ENCODE measurements at regions not wholly inside any gene's neighbourhood (a gene's known extent, or its start where the extent isn't known, plus 50 kb on each side); places are given as distances from the start of the nearest gene placed in this dataset.
"Not testable (repeated sequence)": the region's sequence is repeated elsewhere in the genome, so short reads cannot be mapped to it uniquely, and the experiment has no call there.

- no peak overlapping the region for H3K27ac ChIP-seq
- TF ChIP-seq CTCF (conservative IDR thresholded peaks at IDR 0.05): no peak
Measured at GRCh38 chr5:66284588-66285342, 140.7 kb downstream of the SREK1 start.

DNA sequence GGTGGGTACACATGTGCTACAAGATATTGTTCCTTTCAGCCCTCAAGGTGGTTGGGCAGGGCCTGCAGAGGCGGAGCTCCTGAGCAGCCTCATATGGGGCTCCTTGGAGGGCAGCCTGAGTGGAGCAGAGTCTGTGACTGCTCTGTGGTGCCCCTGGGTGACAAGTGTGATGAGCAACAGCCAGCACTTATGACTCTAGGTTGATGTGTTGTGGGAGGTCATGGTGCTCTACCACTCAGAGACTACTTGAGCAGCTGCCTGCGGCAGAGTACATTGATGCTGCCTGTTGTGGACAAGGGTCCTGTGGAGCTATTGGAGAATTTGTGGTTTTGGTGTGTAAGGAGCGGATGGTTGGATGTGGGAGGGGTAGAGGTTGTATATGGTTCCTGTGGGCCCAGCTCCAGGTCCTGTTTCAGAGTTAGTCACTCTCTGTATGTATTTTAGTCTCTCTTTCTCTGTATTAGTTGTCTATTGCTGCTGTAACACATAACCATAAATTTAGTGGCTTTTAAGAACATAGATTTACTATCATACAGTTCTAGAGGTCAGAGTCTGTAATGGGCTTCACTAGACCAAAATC is 141.3 kb downstream of the SREK1 start:
- no peak for TF ChIP-seq CTCF (conservative IDR thresholded peaks at IDR 0.05)
- no peak overlapping the region for H3K27ac ChIP-seq

DNA sequence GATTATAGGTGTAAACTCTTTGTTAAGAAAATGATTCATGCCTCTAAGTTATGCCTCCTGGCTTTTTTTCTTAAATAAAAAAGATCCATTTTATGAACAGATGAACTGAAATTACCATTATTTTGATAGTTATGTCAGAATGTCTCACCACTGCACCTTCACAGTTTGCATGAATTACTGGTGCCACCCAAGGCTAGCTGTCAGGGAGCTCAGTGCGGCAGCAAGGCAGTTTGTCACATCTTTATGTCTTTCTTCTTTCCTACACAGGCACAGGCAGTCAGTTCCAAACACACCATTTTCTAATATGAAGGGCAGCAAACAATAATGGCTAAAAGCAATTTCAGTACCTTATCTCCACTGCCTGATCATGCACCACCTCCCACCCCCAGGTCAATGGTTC is 147.7 kb downstream of the SREK1 start:
- no peak for TF ChIP-seq CTCF (conservative IDR thresholded peaks at IDR 0.05)
- H3K27ac ChIP-seq: no peak overlapping the region

GRCh38 chr5:66293851-66294250 is 149.8 kb downstream of the SREK1 start:
- H3K27ac ChIP-seq: not testable (repeated sequence)

DNA sequence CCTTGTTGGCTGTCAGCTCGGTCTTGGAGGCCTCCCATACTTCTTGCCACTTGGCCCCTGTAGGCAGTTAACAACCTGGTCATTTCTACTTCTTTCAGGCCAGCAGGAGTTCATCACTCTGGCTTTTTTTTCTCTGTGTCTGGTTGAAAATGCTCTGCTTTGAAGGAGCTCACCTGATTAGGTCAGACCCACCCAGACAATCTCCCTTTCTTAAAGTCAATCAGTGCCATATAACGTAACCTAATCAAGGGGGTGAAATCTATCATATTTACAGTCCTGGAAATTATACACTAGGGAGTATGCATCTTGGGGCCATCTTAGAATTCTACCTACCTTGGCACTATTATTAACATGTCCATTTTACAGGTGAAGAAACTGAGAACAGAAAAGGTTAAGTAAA is 155.4 kb downstream of the SREK1 start:
- no peak overlapping the region for H3K27ac ChIP-seq
- no peak for TF ChIP-seq CTCF (conservative IDR thresholded peaks at IDR 0.05)

GRCh38 chr5:66302344-66302743 is 158.2 kb downstream of the SREK1 start:
- TF ChIP-seq CTCF (conservative IDR thresholded peaks at IDR 0.05): no peak
- H3K27ac ChIP-seq: no peak overlapping the region

- H3K27ac ChIP-seq: no peak overlapping the region
- TF ChIP-seq CTCF (conservative IDR thresholded peaks at IDR 0.05): peak; percentile 91
Measured at GRCh38 chr5:66306105-66306843, 162.2 kb downstream of the SREK1 start.

Data from VCaP (cell line).